Stomach (tissue), 4 donors: ENCODE measurements at regions not wholly inside any gene's neighbourhood (a gene's known extent, or its start where the extent isn't known, plus 50 kb on each side); places are given as distances from the start of the nearest gene placed in this dataset.

Source experiments
- POLR2A ChIP-seq, 4 donors: fragments of 450-650 bp; IDR thresholded peaks; one replicate each; pipeline ENCODE4 v1.6.1; 2016; ENCODE audit warnings: antibody characterized with exemption in 4 of 4, control low read depth in 2 of 4, mild to moderate bottlenecking in 1 of 4, moderate library complexity in 1 of 4
- TF ChIP-seq, protein P1 (sequence below), 7 experiments: fragments of 450-650 bp in 4 of 7; fragments of 200-600 bp in 3 of 7; sonication (generic) in 3 of 7; IDR thresholded peaks; one replicate each; pipeline ENCODE4 v1.5.1; 2016 to 2019; ENCODE audit warnings: antibody characterized with exemption in 7 of 7, control low read depth in 2 of 7, mild to moderate bottlenecking in 1 of 7

DNA sequence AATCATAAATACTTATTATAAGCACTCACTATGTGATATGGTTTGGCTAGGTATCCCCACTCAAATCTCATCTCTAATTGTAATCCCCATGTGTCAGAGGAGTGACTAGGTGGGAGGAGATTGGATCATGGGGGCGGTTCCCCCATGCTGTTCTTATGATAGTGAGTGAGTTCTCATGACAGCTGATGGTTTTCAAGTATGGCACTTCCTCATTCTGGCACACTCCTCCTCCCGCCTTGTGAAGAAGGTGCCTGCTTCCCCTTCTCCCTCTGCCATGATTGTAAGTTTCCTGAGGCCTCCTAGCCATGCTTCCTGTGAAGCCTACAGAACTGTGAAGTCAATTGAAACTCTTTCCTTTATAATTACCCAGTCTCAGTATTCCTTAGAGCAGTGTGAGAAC, 53.3 kb upstream of the CHMP2B start:
- no peak for TF ChIP-seq POLR2A (IDR thresholded peaks at IDR 0.05)
- TF ChIP-seq, protein P1, sequence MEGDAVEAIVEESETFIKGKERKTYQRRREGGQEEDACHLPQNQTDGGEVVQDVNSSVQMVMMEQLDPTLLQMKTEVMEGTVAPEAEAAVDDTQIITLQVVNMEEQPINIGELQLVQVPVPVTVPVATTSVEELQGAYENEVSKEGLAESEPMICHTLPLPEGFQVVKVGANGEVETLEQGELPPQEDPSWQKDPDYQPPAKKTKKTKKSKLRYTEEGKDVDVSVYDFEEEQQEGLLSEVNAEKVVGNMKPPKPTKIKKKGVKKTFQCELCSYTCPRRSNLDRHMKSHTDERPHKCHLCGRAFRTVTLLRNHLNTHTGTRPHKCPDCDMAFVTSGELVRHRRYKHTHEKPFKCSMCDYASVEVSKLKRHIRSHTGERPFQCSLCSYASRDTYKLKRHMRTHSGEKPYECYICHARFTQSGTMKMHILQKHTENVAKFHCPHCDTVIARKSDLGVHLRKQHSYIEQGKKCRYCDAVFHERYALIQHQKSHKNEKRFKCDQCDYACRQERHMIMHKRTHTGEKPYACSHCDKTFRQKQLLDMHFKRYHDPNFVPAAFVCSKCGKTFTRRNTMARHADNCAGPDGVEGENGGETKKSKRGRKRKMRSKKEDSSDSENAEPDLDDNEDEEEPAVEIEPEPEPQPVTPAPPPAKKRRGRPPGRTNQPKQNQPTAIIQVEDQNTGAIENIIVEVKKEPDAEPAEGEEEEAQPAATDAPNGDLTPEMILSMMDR (IDR thresholded peaks at IDR 0.05), result no peak
